H54 (cell line): ENCODE measurements at regions not wholly inside any gene's neighbourhood (a gene's known extent, or its start where the extent isn't known, plus 50 kb on each side); places are given as distances from the start of the nearest gene placed in this dataset.

Experiments
- DNase-seq: peaks from one replicate; pipeline ENCODE4 v3.0.0; 2011; ENCODE audit warnings: low spot score, mixed read lengths; ENCODE audit not compliant: insufficient read length
- FAIRE-seq: peaks from 3 replicates; lab custom pipeline; 2011; peaks lifted over from hg19 to GRCh38; lab: Jason Lieb, UNC
- POLR2A ChIP-seq: IDR thresholded peaks from 2 replicates; pipeline ENCODE4 v1.6.1; 2011; ENCODE audit warnings: low read depth, mild to moderate bottlenecking, low read length

DNA sequence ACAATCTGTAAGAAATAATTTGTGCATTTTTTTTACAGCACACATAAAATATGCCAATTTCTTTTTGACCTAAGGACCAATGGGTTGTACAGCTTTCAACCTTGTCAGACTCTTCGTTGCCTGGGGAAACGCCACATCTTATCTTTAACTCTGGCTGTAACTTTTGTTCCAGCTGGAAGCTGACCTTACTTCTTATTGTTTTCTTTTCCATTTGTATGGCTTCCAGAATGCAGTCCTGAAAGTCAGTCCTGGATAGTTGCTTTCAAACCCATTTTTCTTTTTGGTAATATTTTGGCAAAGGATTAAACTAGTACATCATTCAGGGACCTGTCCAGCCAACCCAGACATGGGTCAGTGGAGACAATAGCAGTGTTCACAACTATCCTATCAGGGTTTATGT lies 686.5 kb upstream of the CDH2 start:
- no peak for TF ChIP-seq POLR2A
- FAIRE-seq (no peak), DNase-seq (no peak)

DNA sequence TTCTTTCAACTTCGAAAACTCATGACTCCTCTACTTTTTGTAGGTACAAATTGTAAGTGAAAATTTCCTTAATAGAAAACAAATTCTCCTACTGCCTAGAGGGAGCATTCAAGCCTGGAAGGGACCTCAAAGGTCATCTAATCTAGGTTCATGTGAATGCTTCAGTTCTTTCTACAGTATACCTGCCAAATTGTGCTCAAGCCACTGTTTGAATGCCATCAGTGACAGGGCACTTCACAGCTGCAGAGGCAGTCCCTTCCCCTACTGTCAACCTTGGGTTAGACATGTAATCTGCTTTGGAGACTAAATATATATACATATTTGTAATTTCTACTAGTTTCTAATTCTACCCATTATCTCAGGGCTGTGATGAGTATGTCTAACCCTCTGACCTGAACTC lies 681.3 kb upstream of the CDH2 start:
- TF ChIP-seq POLR2A = no peak
- FAIRE-seq (no peak), DNase-seq (no peak)

DNA sequence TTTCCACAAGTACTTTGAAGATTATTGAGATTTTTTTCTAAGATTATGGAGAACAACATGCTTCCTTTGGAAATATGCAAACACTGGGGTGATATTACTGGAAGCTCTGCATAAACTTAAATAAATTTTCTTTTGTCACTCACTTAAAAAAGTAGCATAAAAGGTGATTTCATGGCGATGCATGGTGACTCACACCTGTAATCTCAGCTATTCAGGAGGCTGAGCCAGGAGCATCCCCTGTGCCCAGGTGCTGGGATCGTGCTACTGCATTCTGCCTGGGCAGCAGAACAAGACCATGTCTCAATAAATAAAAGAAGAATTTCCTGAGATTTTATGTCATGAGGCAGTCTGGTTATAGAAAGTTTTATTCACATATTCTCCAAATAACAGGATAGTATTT lies 679.1 kb upstream of the CDH2 start:
- DNase-seq (no peak), FAIRE-seq (no peak)
- TF ChIP-seq POLR2A = no peak

GRCh38 chr18:28855524-28855923 lies 678.6 kb upstream of the CDH2 start:
- DNase-seq (no peak), FAIRE-seq (no peak)
- no peak for TF ChIP-seq POLR2A

DNA sequence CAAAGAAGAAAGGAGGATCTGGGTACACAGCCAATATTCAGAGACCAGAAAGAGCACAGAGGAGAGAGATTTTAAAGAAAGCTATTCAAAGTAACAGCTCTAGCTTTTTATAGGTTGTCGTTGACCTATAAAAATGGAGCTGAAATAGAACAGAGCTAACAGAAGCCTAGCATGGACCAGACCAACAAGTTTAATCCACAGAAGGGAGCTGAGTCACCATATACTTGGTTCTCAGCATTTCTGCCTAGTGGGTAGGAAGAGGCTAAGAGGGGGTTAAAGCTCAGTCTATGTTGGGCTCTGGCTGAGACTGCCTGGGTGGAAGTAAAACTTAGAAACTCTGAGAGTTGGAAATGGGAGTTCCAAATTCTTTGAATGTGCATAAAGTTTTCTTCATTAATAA lies 678.0 kb upstream of the CDH2 start:
- no peak for TF ChIP-seq POLR2A

GRCh38 chr18:28846958-28847357 lies 670.0 kb upstream of the CDH2 start:
- no peak for FAIRE-seq
- DNase-seq = no peak
- no peak for TF ChIP-seq POLR2A

More for the DNA sequence above, 678.0 kb upstream of the CDH2 start:
- no peak for DNase-seq
- no peak for FAIRE-seq

- DNase-seq (no peak), FAIRE-seq (no peak)
- no peak for TF ChIP-seq POLR2A
Observed at GRCh38 chr18:28837100-28837499, 660.2 kb upstream of the CDH2 start.

- TF ChIP-seq POLR2A = no peak
- DNase-seq (peak; percentile 2), FAIRE-seq (peak; percentile 93)
Observed at GRCh38 chr18:28834889-28835288, 658.0 kb upstream of the CDH2 start.

- no peak for FAIRE-seq
- no peak for TF ChIP-seq POLR2A
- DNase-seq = no peak
Observed at GRCh38 chr18:28831908-28832307, 655.0 kb upstream of the CDH2 start.

DNA sequence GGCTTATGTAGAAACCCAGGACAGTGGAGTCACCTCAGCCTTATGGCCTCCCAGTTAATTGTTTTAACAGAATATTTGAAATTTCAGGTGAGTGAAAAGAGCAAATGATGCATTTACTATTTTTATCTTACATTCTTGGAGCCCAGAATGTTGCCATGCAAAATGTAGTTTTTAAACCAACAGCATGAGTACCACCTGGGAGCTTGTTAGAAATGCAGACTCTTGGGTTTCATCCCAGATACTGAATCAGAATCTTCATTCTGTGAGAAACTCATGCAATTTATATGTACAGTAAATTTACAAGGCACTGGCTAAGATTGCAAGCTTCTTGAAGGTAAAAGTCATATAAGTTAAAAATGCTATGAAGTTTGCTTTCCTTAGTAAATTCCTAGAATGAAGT lies 654.5 kb upstream of the CDH2 start:
- DNase-seq (no peak), FAIRE-seq (no peak)
- no peak for TF ChIP-seq POLR2A

- no peak for TF ChIP-seq POLR2A
- FAIRE-seq (no peak), DNase-seq (no peak)
Observed at GRCh38 chr18:28826107-28826506, 649.2 kb upstream of the CDH2 start.

- FAIRE-seq (no peak), DNase-seq (no peak)
- no peak for TF ChIP-seq POLR2A
Observed at GRCh38 chr18:28824183-28824574, 647.2 kb upstream of the CDH2 start.

DNA sequence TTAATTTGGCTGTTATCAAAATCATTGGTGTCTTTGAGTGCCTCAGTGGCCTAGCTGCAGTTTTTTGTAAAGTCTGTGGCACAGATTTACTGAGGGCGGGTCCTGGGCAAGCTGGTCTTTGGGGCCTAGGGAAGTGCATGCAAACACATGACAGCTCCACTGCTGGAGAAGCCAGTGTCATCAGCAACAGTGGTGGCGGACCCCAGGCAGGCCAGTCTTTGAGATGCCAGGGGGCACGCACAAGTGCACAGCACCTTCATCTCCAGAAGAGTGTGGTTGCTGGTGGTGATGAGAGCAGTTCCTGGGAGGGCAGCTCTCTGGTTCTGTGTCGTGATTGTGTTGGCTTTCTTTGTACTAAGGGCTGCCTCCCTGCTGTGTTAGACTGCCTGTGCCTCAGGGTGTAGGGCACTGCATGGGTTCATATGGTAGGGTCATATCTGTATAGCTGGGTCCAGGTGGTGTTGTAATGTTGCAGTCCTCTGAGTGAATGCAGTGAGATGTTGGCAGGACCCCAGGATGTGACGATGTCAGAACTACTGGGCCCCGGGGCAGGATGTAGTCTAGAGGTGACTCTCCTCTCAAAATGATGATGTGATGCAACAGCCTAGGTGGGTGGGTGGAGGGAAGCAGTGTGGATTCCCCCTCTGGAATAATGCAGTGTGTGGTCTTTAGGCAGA lies 646.7 kb upstream of the CDH2 start:
- TF ChIP-seq POLR2A = no peak
- DNase-seq = no peak
- FAIRE-seq = no peak

GRCh38 chr18:28820353-28820752 lies 643.4 kb upstream of the CDH2 start:
- no peak for DNase-seq
- no peak for TF ChIP-seq POLR2A
- FAIRE-seq = no peak

DNA sequence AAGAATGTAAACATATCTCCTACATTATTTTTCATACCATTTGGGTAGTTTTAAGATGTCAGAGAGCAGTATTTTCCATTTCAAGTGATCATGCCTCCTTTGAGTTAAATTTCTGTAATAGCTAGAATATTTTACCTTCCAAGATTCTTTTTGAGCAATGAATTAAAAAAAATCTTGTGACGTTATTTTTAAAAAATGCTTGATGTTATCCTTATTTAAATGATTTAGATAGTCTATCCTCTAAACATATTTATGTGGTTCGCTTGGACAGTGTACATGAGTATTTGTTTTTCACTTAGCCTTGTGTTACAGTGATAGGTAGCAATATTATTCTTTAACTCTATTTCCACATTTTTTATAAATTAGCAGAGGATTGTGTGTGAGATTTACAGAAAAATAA lies 639.2 kb upstream of the CDH2 start:
- FAIRE-seq (no peak), DNase-seq (no peak)
- TF ChIP-seq POLR2A = no peak
